ENCODE measurements at regions not wholly inside any gene's neighbourhood (a gene's known extent, or its start where the extent isn't known, plus 50 kb on each side); places are given as distances from the start of the nearest gene placed in this dataset.
"Not testable (repeated sequence)": the region's sequence is repeated elsewhere in the genome, so short reads cannot be mapped to it uniquely, and the experiment has no call there.

DNA sequence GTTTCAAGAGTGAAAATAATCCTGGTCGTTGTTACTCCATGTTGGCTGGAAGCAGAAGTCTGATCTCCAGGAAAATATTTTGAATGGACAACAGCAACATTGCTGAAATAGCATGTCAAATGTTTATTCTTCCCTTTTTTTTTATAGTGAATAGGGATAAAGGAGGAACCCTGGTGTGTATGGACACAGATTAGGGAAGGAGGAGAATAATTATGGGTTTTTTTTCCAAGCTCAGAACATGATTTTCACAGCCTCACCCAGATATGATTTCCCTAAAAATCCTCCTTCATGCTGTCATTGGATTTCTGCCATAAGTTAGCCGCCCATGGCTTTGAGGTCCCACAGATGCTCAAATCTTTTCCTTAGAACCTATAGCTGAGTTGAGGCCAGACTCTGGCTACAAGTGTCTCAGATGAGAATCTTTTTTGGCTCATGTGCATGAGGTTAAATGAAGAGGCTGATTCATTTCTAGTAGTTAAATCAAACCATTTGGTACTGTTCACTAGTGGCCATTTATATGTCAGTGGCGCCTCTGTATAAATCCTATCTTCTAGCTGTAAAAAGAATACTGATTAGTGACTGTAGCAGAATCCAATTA lies 65.5 kb upstream of the LIFR start:
- no peaks in the 10 kb centered on the region for H3K27me3 ChIP-seq
- H3K36me3 ChIP-seq = no peaks in the 10 kb centered on the region
- no peak overlapping the region for H3K27ac ChIP-seq
- H3K4me3 ChIP-seq = no peak overlapping the region
- H3K4me1 ChIP-seq = no peaks in the 10 kb centered on the region
- intact Hi-C loops (cut with DNase I; ENCODE audit: low total_unique reads) = no loop called here
- H3K9me3 ChIP-seq = peaks cover 0 to 16% (median 3%) of the 10 kb centered on the region in 3 donors
- no peak for DNase-seq
- TF ChIP-seq, protein P1, sequence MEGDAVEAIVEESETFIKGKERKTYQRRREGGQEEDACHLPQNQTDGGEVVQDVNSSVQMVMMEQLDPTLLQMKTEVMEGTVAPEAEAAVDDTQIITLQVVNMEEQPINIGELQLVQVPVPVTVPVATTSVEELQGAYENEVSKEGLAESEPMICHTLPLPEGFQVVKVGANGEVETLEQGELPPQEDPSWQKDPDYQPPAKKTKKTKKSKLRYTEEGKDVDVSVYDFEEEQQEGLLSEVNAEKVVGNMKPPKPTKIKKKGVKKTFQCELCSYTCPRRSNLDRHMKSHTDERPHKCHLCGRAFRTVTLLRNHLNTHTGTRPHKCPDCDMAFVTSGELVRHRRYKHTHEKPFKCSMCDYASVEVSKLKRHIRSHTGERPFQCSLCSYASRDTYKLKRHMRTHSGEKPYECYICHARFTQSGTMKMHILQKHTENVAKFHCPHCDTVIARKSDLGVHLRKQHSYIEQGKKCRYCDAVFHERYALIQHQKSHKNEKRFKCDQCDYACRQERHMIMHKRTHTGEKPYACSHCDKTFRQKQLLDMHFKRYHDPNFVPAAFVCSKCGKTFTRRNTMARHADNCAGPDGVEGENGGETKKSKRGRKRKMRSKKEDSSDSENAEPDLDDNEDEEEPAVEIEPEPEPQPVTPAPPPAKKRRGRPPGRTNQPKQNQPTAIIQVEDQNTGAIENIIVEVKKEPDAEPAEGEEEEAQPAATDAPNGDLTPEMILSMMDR (IDR thresholded peaks at IDR 0.05) = no peak

DNA sequence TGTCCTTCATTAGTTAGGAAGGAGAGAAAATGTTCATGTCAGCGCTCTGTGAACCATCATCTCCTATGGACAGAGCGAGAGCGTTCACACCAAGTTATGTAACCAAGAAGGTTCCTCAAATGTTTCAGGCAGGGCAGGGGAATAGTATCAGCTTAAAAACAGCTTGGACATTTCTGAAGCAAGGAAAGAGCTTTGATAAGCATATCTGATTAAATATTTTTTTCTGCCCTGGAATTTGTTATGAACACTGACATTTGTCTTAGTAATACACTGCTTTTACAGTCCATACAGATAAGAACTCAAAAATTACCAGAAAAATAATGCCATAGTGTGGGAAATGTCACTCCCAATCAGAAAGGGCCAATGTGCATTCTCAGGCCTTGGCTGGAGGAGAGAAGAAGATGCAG lies 66.3 kb upstream of the LIFR start:
- no peak overlapping the region for H3K4me3 ChIP-seq
- no peaks in the 10 kb centered on the region for H3K4me1 ChIP-seq
- H3K27me3 ChIP-seq = no peaks in the 10 kb centered on the region
- H3K27ac ChIP-seq = no peak overlapping the region
- H3K36me3 ChIP-seq = no peaks in the 10 kb centered on the region
- intact Hi-C loops (cut with DNase I; ENCODE audit: low total_unique reads) = no loop called here
- TF ChIP-seq, protein P1 (IDR thresholded peaks at IDR 0.05) = no peak
- H3K9me3 ChIP-seq = peaks cover 0 to 15% (median 3%) of the 10 kb centered on the region in 3 donors
- no peak for DNase-seq

DNA sequence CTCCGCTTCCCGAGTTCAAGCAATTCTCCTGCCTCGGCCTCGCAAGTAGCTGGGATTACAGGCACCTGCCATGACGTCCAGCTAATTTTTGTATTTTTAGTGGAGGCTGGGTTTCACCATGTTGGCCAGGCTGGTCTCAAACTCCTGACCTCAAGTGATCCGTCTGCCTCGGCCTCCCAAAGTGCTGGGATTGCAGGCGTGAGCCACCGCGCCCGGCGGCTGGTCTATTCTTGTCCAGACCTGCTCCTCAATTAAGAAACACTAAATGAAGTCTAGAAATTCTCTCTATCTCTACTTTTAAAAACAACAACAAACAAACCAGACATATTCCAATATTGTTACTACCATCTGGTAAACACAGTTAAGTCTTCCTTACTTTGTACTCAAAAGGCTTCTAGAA lies 68.1 kb upstream of the LIFR start:
- H3K9me3 ChIP-seq; DNase-seq; H3K4me3 ChIP-seq; H3K27me3 ChIP-seq; intact Hi-C loops (cut with DNase I; ENCODE audit: low total_unique reads); H3K27ac ChIP-seq; H3K4me1 ChIP-seq; H3K36me3 ChIP-seq: not testable (repeated sequence)

DNA sequence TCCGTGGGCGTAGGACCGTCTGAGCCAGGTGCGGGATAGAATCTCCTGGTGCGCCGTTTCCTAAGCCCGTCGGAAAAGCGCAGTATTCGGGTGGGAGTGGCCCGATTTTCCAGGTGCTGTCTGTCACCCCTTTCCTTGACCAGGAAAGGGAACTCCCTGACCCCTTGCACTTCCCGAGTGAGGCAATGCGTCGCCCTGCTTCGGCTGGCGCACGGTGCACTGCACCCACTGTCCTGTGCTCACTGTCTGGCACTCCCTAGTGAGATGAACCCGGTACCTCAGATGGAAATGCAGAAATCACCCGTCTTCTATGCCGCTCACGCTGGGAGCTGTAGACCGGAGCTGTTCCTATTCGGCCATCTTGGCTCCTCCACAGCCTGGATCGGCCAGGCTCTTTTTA lies 74.9 kb upstream of the LIFR start:
- H3K27ac ChIP-seq; H3K4me3 ChIP-seq; H3K4me1 ChIP-seq; intact Hi-C loops (cut with DNase I; ENCODE audit: low total_unique reads); H3K36me3 ChIP-seq; H3K9me3 ChIP-seq; DNase-seq; H3K27me3 ChIP-seq: not testable (repeated sequence)

DNA sequence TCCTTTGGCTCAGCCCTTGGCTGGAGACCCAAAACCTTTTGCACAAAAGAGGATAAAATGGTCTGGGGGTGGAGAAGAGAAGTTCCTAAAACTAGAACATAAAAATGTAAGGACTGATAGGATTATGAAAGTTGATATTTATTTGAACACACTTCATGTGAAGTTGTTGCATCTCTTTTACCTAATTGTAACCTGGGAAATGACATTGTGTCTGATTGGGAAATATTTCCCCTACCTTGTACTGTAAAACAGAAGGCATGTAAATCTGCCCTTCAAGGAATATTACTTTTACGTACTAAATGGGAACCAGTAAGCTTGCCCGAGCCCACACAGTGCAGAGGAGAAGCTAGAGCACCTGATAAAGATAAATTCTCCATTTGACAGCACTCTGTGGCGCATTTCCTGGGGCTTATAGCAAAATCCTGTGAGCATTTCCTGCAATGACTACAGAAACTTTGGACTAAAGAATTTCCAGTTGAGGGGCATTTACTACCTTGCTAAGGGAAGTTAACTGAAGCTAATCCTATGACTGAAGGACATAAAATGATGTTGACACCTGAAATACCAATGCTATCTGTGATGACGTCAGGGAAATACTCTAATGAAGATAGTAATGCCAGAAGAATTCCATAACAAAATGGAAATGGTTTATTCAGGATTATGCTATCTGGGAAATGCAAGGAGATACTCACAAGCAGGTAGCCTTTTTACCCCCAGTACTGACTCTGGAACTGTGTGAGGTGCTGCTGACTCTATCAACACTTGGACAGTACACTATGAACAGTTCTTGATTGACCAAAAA lies 78.3 kb upstream of the LIFR start:
- Histone ChIP-seq H3K27me3 (no peaks in the 10 kb centered on the region), H3K36me3 (no peaks in the 10 kb centered on the region), H3K27ac (no peak overlapping the region), H3K4me1 (peaks cover 0 to 9% (median 4%) of the 10 kb centered on the region in 4 donors), H3K4me3 (no peak overlapping the region), H3K9me3 (peaks cover 0 to 6% (median 0%) of the 10 kb centered on the region in 3 donors)
- intact Hi-C loops (cut with DNase I; ENCODE audit: low total_unique reads) = no loop called here
- DNase-seq = no peak
- TF ChIP-seq, protein P1 (IDR thresholded peaks at IDR 0.05) = no peak

DNA sequence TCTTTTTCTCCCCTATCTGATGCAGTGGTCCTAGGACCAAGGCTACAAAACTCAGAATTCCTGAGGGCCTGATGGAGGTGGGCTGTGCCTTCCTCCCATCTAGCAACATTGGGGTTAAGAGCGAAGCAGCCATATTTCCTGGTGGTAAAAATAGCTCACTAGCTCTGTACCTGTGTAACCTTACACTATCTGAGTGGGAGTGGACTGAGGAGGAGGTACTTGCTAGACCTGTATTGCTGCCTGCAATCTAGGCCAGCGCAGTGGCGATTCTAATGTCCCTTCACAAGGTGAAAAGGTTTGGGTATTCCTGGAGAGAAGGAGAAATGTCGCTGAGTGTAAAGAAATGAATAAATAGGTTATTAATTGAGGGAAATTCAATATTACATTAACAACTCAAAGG lies 80.2 kb upstream of the LIFR start:
- no peak for DNase-seq
- H3K27ac ChIP-seq = no peak overlapping the region
- peaks cover 0 to 27% (median 14%) of the 10 kb centered on the region in 4 donors for H3K4me1 ChIP-seq
- H3K27me3 ChIP-seq = no peaks in the 10 kb centered on the region
- no peak overlapping the region for H3K4me3 ChIP-seq
- peaks cover 0 to 6% (median 0%) of the 10 kb centered on the region in 3 donors for H3K9me3 ChIP-seq
- H3K36me3 ChIP-seq = no peaks in the 10 kb centered on the region
- TF ChIP-seq, protein P1 (IDR thresholded peaks at IDR 0.05) = no peak
- intact Hi-C loops (cut with DNase I; ENCODE audit: low total_unique reads) = no loop called here

All from tibial artery (tissue), 4 donors.